ENCODE measurements at regions not wholly inside any gene's neighbourhood (a gene's known extent, or its start where the extent isn't known, plus 50 kb on each side); places are given as distances from the start of the nearest gene placed in this dataset.

DNA sequence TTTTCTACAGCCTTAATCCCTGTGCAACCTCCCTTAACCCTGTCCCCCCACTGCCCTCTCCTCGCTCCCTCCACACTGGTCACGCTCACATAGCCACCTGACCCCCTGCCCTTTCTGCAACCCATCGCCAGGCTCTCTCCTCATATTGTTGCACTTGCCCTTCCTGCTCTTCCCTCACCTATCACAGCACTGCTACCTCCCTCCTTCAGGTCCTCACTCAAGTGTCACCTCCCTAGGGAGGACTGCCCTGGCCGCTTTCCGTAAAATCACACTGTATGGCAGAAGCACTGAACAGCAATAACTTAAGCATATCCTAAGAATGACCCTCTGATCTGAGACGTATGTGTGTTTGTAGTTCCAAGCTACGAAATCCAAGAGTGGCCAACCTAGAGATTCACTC is 406.0 kb downstream of the SIPA1L2 start:
- peaks cover 7% of the 10 kb centered on the region for H3K4me1 Mint-ChIP-seq (ENCODE audit: low read depth)
- no peaks in the 10 kb centered on the region for H3K9me3 Mint-ChIP-seq
- H3K27me3 Mint-ChIP-seq (ENCODE audit: low read depth): peaks cover 4% of the 10 kb centered on the region
- no peak overlapping the region for H3K4me3 Mint-ChIP-seq
- no peak overlapping the region for H3K27ac Mint-ChIP-seq
- no peak for DNase-seq (ENCODE audit: low spot score)
- no peaks in the 10 kb centered on the region for H3K36me3 Mint-ChIP-seq (ENCODE audit: low read depth)

DNA sequence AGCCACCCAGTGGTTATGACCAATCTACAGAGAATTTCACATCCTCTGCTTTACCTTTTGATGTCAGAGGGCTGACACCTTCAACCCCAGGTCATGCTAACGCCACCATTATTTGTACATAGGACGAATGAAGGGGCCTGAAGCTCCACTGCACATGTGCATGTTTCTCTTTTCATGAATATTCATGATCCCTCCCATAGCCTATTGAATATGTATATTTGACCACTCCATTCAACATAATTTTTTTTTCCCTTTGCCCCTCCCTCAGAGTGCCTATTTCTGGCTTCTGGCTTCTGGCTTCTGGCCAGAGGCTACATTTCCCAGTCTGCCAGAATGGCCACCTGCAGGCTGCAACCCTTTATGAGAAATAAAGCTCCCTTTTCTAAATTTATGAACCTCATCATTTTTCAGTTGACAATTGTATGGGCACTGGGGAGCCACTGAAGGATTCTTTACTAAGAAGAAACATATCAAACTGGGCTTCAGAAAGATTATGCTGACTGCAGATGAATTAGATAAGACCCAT is 406.7 kb downstream of the SIPA1L2 start:
- no peak for DNase-seq (ENCODE audit: low spot score)
- H3K4me1 Mint-ChIP-seq (ENCODE audit: low read depth): peaks cover 7% of the 10 kb centered on the region
- H3K4me3 Mint-ChIP-seq: no peak overlapping the region
- H3K36me3 Mint-ChIP-seq (ENCODE audit: low read depth): no peaks in the 10 kb centered on the region
- peaks cover 4% of the 10 kb centered on the region for H3K27me3 Mint-ChIP-seq (ENCODE audit: low read depth)
- no peaks in the 10 kb centered on the region for H3K9me3 Mint-ChIP-seq
- H3K27ac Mint-ChIP-seq: no peak overlapping the region

DNA sequence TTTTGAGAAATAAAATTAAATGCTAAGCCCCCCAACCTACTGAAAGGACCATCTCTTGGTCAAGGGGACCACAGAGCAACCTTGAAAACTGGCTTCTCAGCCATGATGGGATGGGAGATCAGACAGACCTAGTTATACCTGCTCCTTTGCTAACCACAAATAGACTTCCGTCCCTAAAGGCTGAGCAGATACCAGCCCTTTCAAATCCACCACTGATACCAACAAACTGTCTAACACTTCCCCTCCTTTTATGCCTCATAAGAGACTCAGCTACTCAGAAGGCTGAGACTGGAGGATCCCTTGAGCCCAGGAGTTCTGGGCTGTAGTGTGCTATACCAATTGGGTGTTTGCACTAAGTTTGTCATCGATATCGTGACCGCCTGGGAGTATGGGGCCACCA is 407.3 kb downstream of the SIPA1L2 start:
- Mint-ChIP-seq H3K27me3 (ENCODE audit: low read depth) (peaks cover under 1% of the 10 kb centered on the region), H3K4me3 (no peak overlapping the region), H3K4me1 (ENCODE audit: low read depth) (peaks cover 7% of the 10 kb centered on the region), H3K27ac (no peak overlapping the region), H3K9me3 (no peaks in the 10 kb centered on the region), H3K36me3 (ENCODE audit: low read depth) (no peaks in the 10 kb centered on the region)
- no peak for DNase-seq (ENCODE audit: low spot score)

DNA sequence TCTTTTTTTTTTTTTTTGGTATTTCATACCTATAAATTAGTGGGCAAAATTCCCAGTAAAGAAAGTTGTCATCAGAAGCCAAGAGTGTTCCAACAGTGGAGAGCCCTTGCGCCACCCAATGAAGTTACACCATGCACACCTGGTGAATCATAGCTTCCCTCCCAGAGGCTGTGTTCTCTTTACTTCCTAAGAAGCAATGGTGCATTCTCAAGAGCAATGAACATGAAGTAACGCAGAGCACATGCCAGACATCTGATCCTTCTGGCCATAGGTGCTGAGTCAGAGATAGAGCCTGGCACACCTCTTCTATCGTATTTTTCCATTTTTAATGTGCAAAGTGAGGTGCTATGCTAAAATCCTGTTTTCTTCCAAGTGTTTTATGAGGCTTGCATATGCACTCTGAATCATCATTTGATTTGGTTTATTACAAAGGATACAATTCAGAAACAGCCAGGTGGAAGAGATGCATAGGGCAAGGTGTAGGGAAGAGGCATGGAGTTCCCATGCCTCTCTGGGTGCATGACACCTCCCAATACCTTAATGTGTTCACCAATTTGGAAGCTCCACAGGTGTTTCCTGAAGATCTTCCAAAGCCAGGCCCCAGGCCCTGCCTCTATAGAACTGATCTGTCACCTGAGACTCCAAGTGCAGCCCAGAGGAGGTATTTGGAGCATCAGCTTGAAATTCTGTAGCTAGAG is 408.0 kb downstream of the SIPA1L2 start:
- Mint-ChIP-seq H3K4me3 (no peak overlapping the region), H3K27ac (no peak overlapping the region), H3K4me1 (ENCODE audit: low read depth) (peaks cover 7% of the 10 kb centered on the region), H3K27me3 (ENCODE audit: low read depth) (no peaks in the 10 kb centered on the region), H3K36me3 (ENCODE audit: low read depth) (no peaks in the 10 kb centered on the region), H3K9me3 (no peaks in the 10 kb centered on the region)
- no peak for DNase-seq (ENCODE audit: low spot score)

DNA sequence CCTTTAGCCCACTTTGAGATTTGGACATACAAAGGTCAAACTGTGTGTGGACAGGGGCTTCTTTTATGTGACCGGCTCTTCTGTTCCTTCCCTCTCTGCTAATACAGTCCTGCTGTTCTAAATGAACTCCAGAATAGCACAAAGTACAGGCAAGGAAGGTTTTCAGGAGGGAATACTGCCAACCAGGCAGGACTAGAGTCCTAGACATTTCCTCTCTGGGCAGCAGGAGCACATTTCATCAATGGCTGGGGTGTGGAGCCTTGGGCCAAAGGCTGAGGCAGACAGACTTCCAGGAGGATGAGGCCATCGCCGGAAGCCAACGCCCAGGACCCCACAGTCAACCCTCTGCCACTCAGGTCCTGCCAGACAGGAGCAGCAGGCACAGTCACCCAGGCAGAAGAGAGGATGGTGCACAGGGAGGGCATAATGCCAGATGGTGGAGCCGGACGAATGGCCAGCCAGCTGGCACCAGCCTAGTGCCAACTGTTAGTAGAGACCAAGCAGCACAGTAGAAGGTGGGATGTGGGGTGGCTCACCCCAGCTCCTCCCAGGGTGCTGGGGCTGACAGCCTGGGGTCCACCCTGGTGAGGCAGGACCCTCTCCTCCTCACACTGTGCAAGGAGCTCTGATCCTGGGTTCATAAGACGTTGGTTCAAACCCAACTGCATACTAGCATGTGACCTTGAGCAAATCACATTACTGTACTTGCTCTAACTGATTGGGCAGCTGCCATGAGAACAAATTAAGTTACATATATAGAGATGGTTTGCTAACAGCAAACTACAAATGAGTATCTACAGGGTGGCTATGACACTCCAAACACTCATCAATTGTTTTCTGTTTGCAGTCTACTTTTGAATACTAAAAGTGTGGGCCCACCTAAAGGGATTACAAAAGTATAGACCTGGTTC is 410.7 kb downstream of the SIPA1L2 start:
- no peaks in the 10 kb centered on the region for H3K4me1 Mint-ChIP-seq (ENCODE audit: low read depth)
- H3K4me3 Mint-ChIP-seq: no peak overlapping the region
- no peaks in the 10 kb centered on the region for H3K27me3 Mint-ChIP-seq (ENCODE audit: low read depth)
- no peaks in the 10 kb centered on the region for H3K9me3 Mint-ChIP-seq
- H3K36me3 Mint-ChIP-seq (ENCODE audit: low read depth): no peaks in the 10 kb centered on the region
- no peak overlapping the region for H3K27ac Mint-ChIP-seq
- DNase-seq (ENCODE audit: low spot score): no peak

DNA sequence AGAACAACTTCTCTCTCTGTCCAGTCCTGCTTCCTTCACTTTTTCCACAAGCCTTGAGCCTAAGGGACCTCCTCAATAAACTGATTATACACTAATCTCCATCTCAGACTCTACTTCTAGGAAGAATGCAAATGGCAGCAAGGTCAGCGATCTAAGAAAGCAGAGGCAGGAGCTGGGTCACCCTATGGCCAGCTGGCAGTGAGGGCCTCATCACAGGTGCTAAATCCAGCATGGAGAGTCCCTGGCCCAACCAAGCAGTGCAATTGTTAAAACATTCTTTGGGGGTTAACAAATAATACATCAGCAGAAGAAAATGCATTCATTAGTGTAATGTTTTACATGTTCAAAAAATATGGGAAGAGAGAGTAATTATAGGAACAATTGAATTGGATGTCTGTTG is 416.0 kb downstream of the SIPA1L2 start:
- H3K4me3 Mint-ChIP-seq: no peak overlapping the region
- peaks cover 3% of the 10 kb centered on the region for H3K27me3 Mint-ChIP-seq (ENCODE audit: low read depth)
- no peaks in the 10 kb centered on the region for H3K9me3 Mint-ChIP-seq

DNA sequence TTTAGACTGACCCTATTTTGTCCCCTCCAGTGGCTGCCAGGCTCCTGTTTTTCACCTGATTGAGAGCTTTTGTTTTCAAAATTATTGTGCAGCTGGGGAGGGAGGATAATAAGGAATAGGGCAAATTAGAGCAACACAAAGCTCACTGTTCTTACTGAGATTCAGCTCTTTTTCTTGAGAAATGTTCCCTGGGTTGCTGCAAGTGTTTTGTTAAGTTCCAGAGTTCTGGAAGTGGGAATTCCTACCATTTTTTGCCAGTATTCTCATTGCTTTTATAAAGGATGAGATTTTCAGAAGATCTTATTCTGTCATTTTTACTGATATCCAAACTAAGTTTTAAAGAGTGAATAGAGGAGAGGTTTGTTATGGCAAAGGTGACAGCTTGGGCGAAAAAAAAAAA is 417.7 kb downstream of the SIPA1L2 start:
- H3K27ac Mint-ChIP-seq: no peak overlapping the region
- H3K36me3 Mint-ChIP-seq (ENCODE audit: low read depth): no peaks in the 10 kb centered on the region
- peaks cover 3% of the 10 kb centered on the region for H3K27me3 Mint-ChIP-seq (ENCODE audit: low read depth)
- H3K4me1 Mint-ChIP-seq (ENCODE audit: low read depth): no peaks in the 10 kb centered on the region
- H3K4me3 Mint-ChIP-seq: no peak overlapping the region
- H3K9me3 Mint-ChIP-seq: no peaks in the 10 kb centered on the region
- DNase-seq (ENCODE audit: low spot score): no peak

More for the DNA sequence above, 416.0 kb downstream of the SIPA1L2 start:
- no peak overlapping the region for H3K27ac Mint-ChIP-seq
- H3K4me1 Mint-ChIP-seq (ENCODE audit: low read depth): no peaks in the 10 kb centered on the region
- DNase-seq (ENCODE audit: low spot score): no peak
- no peaks in the 10 kb centered on the region for H3K36me3 Mint-ChIP-seq (ENCODE audit: low read depth)

DNA sequence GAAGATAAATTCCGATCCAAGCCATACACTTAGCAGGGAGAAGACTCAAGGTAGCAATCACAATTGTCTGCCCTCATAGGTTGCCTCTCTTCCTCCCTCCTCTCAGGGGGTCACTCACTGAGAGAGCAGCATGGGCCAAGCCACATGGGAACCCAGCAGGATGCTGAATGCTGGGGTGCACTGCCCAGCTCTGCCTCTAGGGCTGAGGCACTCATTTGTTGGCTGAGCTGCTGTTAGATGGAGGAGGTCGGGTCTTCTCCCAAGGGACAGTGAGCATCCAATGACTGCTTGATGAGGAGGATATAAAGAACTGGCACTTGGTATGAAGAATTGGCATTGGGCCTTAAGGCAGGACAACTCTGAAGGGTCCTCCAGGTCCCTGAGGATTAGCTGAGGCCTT is 418.8 kb downstream of the SIPA1L2 start:
- no peak for DNase-seq (ENCODE audit: low spot score)
- H3K4me1 Mint-ChIP-seq (ENCODE audit: low read depth): no peaks in the 10 kb centered on the region
- no peaks in the 10 kb centered on the region for H3K9me3 Mint-ChIP-seq
- no peak overlapping the region for H3K4me3 Mint-ChIP-seq
- no peak overlapping the region for H3K27ac Mint-ChIP-seq
- no peaks in the 10 kb centered on the region for H3K36me3 Mint-ChIP-seq (ENCODE audit: low read depth)
- peaks cover 3% of the 10 kb centered on the region for H3K27me3 Mint-ChIP-seq (ENCODE audit: low read depth)

DNA sequence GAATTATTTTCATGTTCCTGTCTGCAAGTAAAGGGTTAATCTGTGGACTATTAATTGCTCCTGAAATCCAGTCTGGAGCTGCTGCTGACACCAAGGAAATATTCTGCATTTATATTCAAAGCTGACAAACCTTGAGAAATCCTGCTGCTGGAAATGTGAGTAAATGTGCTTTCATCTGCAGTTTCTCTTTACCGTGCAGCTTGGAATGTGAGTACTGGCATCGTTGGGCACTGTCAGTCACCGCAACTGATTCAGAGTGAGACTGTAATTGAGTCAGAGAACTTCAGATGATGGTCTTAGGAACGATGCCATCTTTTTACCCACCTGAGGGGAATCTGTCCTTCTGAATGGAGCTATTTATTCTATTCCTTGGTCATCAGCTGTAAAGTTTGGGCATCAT is 420.6 kb downstream of the SIPA1L2 start:
- Mint-ChIP-seq H3K27me3 (ENCODE audit: low read depth) (peaks cover 3% of the 10 kb centered on the region), H3K4me1 (ENCODE audit: low read depth) (no peaks in the 10 kb centered on the region), H3K27ac (no peak overlapping the region), H3K9me3 (no peaks in the 10 kb centered on the region), H3K36me3 (ENCODE audit: low read depth) (no peaks in the 10 kb centered on the region), H3K4me3 (no peak overlapping the region)
- DNase-seq (ENCODE audit: low spot score): no peak

GRCh38 chr1:232207073-232207866 is 422.7 kb downstream of the SIPA1L2 start:
- DNase-seq (ENCODE audit: low spot score): no peak
- no peaks in the 10 kb centered on the region for H3K4me1 Mint-ChIP-seq (ENCODE audit: low read depth)
- H3K9me3 Mint-ChIP-seq: peaks cover 12% of the 10 kb centered on the region
- H3K36me3 Mint-ChIP-seq (ENCODE audit: low read depth): no peaks in the 10 kb centered on the region
- peaks cover under 1% of the 10 kb centered on the region for H3K27me3 Mint-ChIP-seq (ENCODE audit: low read depth)
- H3K4me3 Mint-ChIP-seq: no peak overlapping the region
- H3K27ac Mint-ChIP-seq: no peak overlapping the region

- no peaks in the 10 kb centered on the region for H3K27me3 Mint-ChIP-seq (ENCODE audit: low read depth)
Measured at GRCh38 chr1:232204269-232204668, 425.7 kb downstream of the SIPA1L2 start.

GRCh38 chr1:232201024-232201423 is 428.9 kb downstream of the SIPA1L2 start:
- Mint-ChIP-seq H3K27ac (no peak overlapping the region), H3K27me3 (ENCODE audit: low read depth) (no peaks in the 10 kb centered on the region), H3K4me1 (ENCODE audit: low read depth) (no peaks in the 10 kb centered on the region), H3K4me3 (no peak overlapping the region), H3K36me3 (ENCODE audit: low read depth) (no peaks in the 10 kb centered on the region), H3K9me3 (peaks cover 12% of the 10 kb centered on the region)
- no peak for DNase-seq (ENCODE audit: low spot score)

More at GRCh38 chr1:232204269-232204668, 425.7 kb downstream of the SIPA1L2 start:
- Mint-ChIP-seq H3K36me3 (ENCODE audit: low read depth) (no peaks in the 10 kb centered on the region), H3K9me3 (peaks cover 12% of the 10 kb centered on the region), H3K4me1 (ENCODE audit: low read depth) (no peaks in the 10 kb centered on the region), H3K4me3 (no peak overlapping the region), H3K27ac (no peak overlapping the region)
- DNase-seq (ENCODE audit: low spot score): no peak

GRCh38 chr1:232196042-232196441 is 433.9 kb downstream of the SIPA1L2 start:
- no peaks in the 10 kb centered on the region for H3K27me3 Mint-ChIP-seq (ENCODE audit: low read depth)
- no peaks in the 10 kb centered on the region for H3K4me1 Mint-ChIP-seq (ENCODE audit: low read depth)
- H3K4me3 Mint-ChIP-seq: no peak overlapping the region

DNA sequence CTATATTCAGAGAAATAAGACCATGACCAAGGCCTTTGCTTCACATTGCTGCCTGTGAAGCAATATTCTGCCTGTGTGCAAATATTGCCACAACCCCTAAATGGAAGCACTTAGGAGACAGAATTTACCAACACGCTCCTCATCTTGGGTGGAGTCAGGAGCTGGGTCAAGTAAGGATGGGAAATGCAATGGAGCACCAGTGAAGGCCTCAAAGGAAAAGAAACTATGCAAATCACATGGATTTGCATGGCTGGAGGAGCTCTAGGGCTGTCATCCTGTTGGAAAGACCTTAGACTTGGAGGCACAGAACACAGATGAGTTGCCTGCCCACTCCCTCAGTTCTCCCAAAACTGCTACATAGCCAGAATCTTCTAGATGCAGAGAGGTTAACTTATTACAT is 435.5 kb downstream of the SIPA1L2 start:
- no peaks in the 10 kb centered on the region for H3K4me1 Mint-ChIP-seq (ENCODE audit: low read depth)
- no peaks in the 10 kb centered on the region for H3K9me3 Mint-ChIP-seq
- H3K4me3 Mint-ChIP-seq: no peak overlapping the region
- no peaks in the 10 kb centered on the region for H3K36me3 Mint-ChIP-seq (ENCODE audit: low read depth)
- H3K27me3 Mint-ChIP-seq (ENCODE audit: low read depth): no peaks in the 10 kb centered on the region
- DNase-seq (ENCODE audit: low spot score): no peak
- no peak overlapping the region for H3K27ac Mint-ChIP-seq

More at GRCh38 chr1:232196042-232196441, 433.9 kb downstream of the SIPA1L2 start:
- DNase-seq (ENCODE audit: low spot score): no peak
- Mint-ChIP-seq H3K9me3 (no peaks in the 10 kb centered on the region), H3K36me3 (ENCODE audit: low read depth) (no peaks in the 10 kb centered on the region), H3K27ac (no peak overlapping the region)

All from T-helper 2 cell treated with Interferon-gamma antibody and Interleukin-4, amounts not matched to agents 5 μg/mL and 100 μg/mL, for 36 hours (primary cell).